Epithelial cell of proximal tubule (primary cell): ENCODE measurements at regions not wholly inside any gene's neighbourhood (a gene's known extent, or its start where the extent isn't known, plus 50 kb on each side); places are given as distances from the start of the nearest gene placed in this dataset.

Source experiments
- DNase-seq: peaks from one replicate; pipeline ENCODE4 v3.0.0-alpha.2; 2011; ENCODE audit warnings: low read depth
- H3K4me3 ChIP-seq: 2 replicates; pipeline ENCODE4 v1.5.1; 2011; ENCODE audit warnings: low read depth, mild to moderate bottlenecking, low read length
- CTCF ChIP-seq: conservative IDR thresholded peaks from 2 replicates; pipeline ENCODE4 v1.5.1; 2012; ENCODE audit warnings: low read depth, mild to moderate bottlenecking, low read length

- no peak for TF ChIP-seq CTCF
- DNase-seq: no peak
- no peak overlapping the region for H3K4me3 ChIP-seq
Measured at GRCh38 chr6:67639161-67639560, 995.9 kb upstream of the ADGRB3 start.

- H3K4me3 ChIP-seq: no peak overlapping the region
- no peak for DNase-seq
- TF ChIP-seq CTCF: no peak
Measured at GRCh38 chr6:67634199-67634598, 1000.9 kb upstream of the ADGRB3 start.

GRCh38 chr6:67633058-67633457 lies 1002.0 kb upstream of the ADGRB3 start:
- DNase-seq: no peak
- H3K4me3 ChIP-seq: no peak overlapping the region
- TF ChIP-seq CTCF: no peak

- TF ChIP-seq CTCF: no peak
- H3K4me3 ChIP-seq: no peak overlapping the region
- peak; percentile 7 for DNase-seq
Measured at GRCh38 chr6:67630146-67630545, 1004.9 kb upstream of the ADGRB3 start.

GRCh38 chr6:67629258-67629657 lies 1005.8 kb upstream of the ADGRB3 start:
- no peak for TF ChIP-seq CTCF
- no peak for DNase-seq
- H3K4me3 ChIP-seq: no peak overlapping the region

GRCh38 chr6:67615796-67616195 lies 1019.3 kb upstream of the ADGRB3 start:
- no peak overlapping the region for H3K4me3 ChIP-seq
- TF ChIP-seq CTCF: no peak
- no peak for DNase-seq

- no peak overlapping the region for H3K4me3 ChIP-seq
- DNase-seq: no peak
- no peak for TF ChIP-seq CTCF
Measured at GRCh38 chr6:67608099-67608749, 1026.9 kb upstream of the ADGRB3 start.
